PC-9 (cell line): ENCODE measurements at regions not wholly inside any gene's neighbourhood (a gene's known extent, or its start where the extent isn't known, plus 50 kb on each side); places are given as distances from the start of the nearest gene placed in this dataset.
"Not testable (repeated sequence)": the region's sequence is repeated elsewhere in the genome, so short reads cannot be mapped to it uniquely, and the experiment has no call there.

Experiments
- BruUV-seq: library from RNA; stranded (reverse); fragments of 400-500 nt; replicated peaks from 2 replicates; lab custom pipeline; 2021; lab: Mats Ljungman, UMichigan
- CTCF ChIA-PET: fragments of 300-600 bp; sonication (Branson Sonifier 250); formaldehyde crosslinking; loops from one replicate; lab custom pipeline; 2022; ENCODE audit warnings: antibody characterized with exemption; lab: Charles Lee
- POLR2A ChIA-PET: fragments of 300-600 bp; sonication (Branson Sonifier 250); formaldehyde crosslinking; loops from one replicate; lab custom pipeline; 2022; ENCODE audit warnings: antibody characterized with exemption; ENCODE audit not compliant: unreplicated experiment; lab: Charles Lee
- DNase-seq, 2 experiments: peaks; one replicate each; pipeline versions ENCODE4 v3.0.0 to v3.0.0-alpha.2; 2015 to 2022; ENCODE audit warnings: mixed read lengths in 1 of 2
- H2AFZ ChIP-seq: fragments of 200-600 bp; sonication (generic); 2 replicates; pipeline ENCODE4 v1.8.1; 2017; ENCODE audit warnings: antibody characterized with exemption
- H3F3A ChIP-seq: fragments of 200-600 bp; sonication (generic); 2 replicates; pipeline ENCODE4 v1.8.1; 2017; ENCODE audit warnings: antibody characterized with exemption, mild to moderate bottlenecking, low read depth; ENCODE audit not compliant: insufficient read depth
- H3K27ac ChIP-seq: fragments of 200-600 bp; sonication (generic); 2 replicates; pipeline ENCODE4 v1.6.1; 2016; ENCODE audit warnings: mixed run types
- H3K27me3 ChIP-seq: fragments of 200-600 bp; sonication (generic); 2 replicates; pipeline ENCODE4 v1.6.1; 2016; ENCODE audit warnings: low read depth, mixed run types; ENCODE audit not compliant: insufficient read depth
- H3K36me3 ChIP-seq: fragments of 200-600 bp; sonication (generic); 2 replicates; pipeline ENCODE4 v1.6.1; 2016; ENCODE audit warnings: low read depth, mixed run types
- H3K4me1 ChIP-seq: fragments of 200-600 bp; sonication (generic); replicated peaks from 2 replicates; pipeline ENCODE4 v1.6.1; 2016; ENCODE audit warnings: mixed run types; ENCODE audit not compliant: insufficient read depth
- H3K4me2 ChIP-seq: fragments of 200-600 bp; sonication (generic); 2 replicates; pipeline ENCODE4 v1.6.1; 2017; ENCODE audit warnings: mixed run types
- H3K4me3 ChIP-seq: fragments of 200-600 bp; sonication (generic); 2 replicates; pipeline ENCODE4 v1.6.1; 2016; ENCODE audit warnings: mixed run types
- H3K79me2 ChIP-seq: fragments of 200-600 bp; sonication (generic); 2 replicates; pipeline ENCODE4 v1.6.1; 2017; ENCODE audit warnings: low read depth, mixed run types
- H3K9me2 ChIP-seq: fragments of 200-600 bp; sonication (generic); 2 replicates; pipeline ENCODE4 v1.8.1; 2017; ENCODE audit warnings: mild to moderate bottlenecking; ENCODE audit not compliant: insufficient read depth
- H3K9me3 ChIP-seq: fragments of 200-600 bp; sonication (generic); 2 replicates; pipeline ENCODE4 v1.8.1; 2016; ENCODE audit warnings: low read depth; ENCODE audit not compliant: insufficient read depth
- H4K20me1 ChIP-seq: fragments of 200-600 bp; sonication (generic); 2 replicates; pipeline ENCODE4 v1.8.1; 2017; ENCODE audit not compliant: insufficient read depth
- CTCF ChIP-seq: fragments of 200-600 bp; sonication (generic); conservative IDR thresholded peaks from 2 replicates; pipeline ENCODE4 v1.6.1; 2017; ENCODE audit warnings: mixed run types, antibody characterized with exemption, mild to moderate bottlenecking, moderate library complexity
- EZH2 ChIP-seq: fragments of 200-600 bp; sonication (generic); IDR thresholded peaks from 2 replicates; pipeline ENCODE4 v1.8.0; 2017; ENCODE audit warnings: antibody characterized with exemption, low read depth
- intact Hi-C: fragments of 100-400 bp; cut with micrococcal nuclease; formaldehyde crosslinking; loops from one replicate; pipeline ENCODE4 v1.10.0; 2022; ENCODE audit not compliant: unreplicated experiment

DNA sequence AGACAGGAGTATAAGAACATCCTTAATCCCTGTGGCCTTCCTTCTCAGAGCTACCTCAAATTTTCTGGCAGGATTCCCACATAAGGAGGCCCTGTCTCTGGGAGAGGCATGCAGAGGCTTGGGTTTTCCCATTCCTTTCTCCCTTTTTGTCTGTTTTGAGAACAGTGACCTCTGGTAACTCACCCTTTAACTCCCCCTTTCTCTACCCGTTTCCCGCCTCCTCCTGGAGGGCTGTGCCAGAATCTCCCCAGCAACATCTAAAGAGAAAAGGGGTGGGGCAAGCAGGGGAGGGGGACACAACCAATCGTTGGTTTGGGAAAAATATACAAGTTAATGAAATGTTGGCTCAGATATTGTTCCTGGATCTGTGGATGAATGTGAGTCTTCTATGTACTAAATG lies 303.7 kb upstream of the IRS4 start:
- intact Hi-C loops: no loop called here
- H3K9me3 ChIP-seq: no peaks in the 10 kb centered on the region
- H3K36me3 ChIP-seq: no peaks in the 10 kb centered on the region
- ChIA-PET CTCF (no interaction called here), POLR2A (no interaction called here)
- TF ChIP-seq EZH2 (no peak), CTCF (no peak)
- no peak overlapping the region for H3K27ac ChIP-seq
- BruUV-seq: no TSS peak
- no peaks in the 10 kb centered on the region for H4K20me1 ChIP-seq
- H2AFZ ChIP-seq: no peak overlapping the region
- no peaks in the 10 kb centered on the region for H3K27me3 ChIP-seq
- no peaks in the 10 kb centered on the region for H3K4me1 ChIP-seq
- H3K4me3 ChIP-seq: no peak overlapping the region
- H3K79me2 ChIP-seq: no peaks in the 10 kb centered on the region
- H3F3A ChIP-seq: no peaks in the 10 kb centered on the region
- no peaks in the 10 kb centered on the region for H3K9me2 ChIP-seq
- H3K4me2 ChIP-seq: no peak overlapping the region
- no peak for DNase-seq

DNA sequence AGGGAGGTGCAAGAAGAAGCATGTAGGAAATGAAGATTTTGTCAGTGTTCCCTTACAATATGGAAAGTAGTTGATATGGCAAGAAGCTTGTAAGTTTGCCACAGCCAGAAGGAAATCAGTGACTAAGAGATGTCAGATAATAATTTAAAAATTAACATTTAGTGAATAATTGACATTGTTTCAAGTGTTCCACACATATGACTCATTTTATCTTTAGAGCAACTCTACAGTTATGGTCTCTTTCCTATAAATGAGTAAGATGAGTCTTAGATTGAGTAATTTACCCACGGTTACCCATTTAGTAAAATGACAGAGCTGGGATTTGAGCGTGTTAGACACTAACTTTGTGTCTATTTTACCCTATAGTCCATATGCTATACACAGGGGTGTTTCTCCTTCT lies 300.3 kb upstream of the IRS4 start:
- no peak for DNase-seq
- Histone ChIP-seq H3K4me2 (no peak overlapping the region), H3F3A (no peaks in the 10 kb centered on the region), H3K4me1 (no peaks in the 10 kb centered on the region), H4K20me1 (no peaks in the 10 kb centered on the region), H2AFZ (no peak overlapping the region), H3K9me3 (no peaks in the 10 kb centered on the region), H3K27me3 (no peaks in the 10 kb centered on the region), H3K36me3 (no peaks in the 10 kb centered on the region), H3K79me2 (no peaks in the 10 kb centered on the region), H3K9me2 (no peaks in the 10 kb centered on the region), H3K27ac (no peak overlapping the region), H3K4me3 (no peak overlapping the region)
- no peak for TF ChIP-seq CTCF
- no peak for TF ChIP-seq EZH2
- ChIA-PET CTCF (interaction anchor here (0.6 kb wide), 1 partner anchor 854 kb away, joined by 3 read pairs; no protein-coding TSS in a partner anchor), POLR2A (interaction anchor here (0.7 kb wide), 1 partner anchor 245 kb away, joined by 4 read pairs; no protein-coding TSS in a partner anchor)
- intact Hi-C loops: no loop called here
- BruUV-seq: no TSS peak

- Histone ChIP-seq H3K27me3 (no peaks in the 10 kb centered on the region), H4K20me1 (no peaks in the 10 kb centered on the region), H3K9me3 (no peaks in the 10 kb centered on the region), H3F3A (no peaks in the 10 kb centered on the region), H3K4me1 (no peaks in the 10 kb centered on the region), H3K4me3 (no peak overlapping the region), H2AFZ (no peak overlapping the region), H3K79me2 (no peaks in the 10 kb centered on the region), H3K9me2 (no peaks in the 10 kb centered on the region), H3K4me2 (no peak overlapping the region), H3K36me3 (no peaks in the 10 kb centered on the region), H3K27ac (no peak overlapping the region)
- no peak for TF ChIP-seq CTCF
- no peak for TF ChIP-seq EZH2
- no peak for DNase-seq
- CTCF ChIA-PET: no interaction called here
- POLR2A ChIA-PET: no interaction called here
- no TSS peak for BruUV-seq
- intact Hi-C loops: no loop called here
Measured at GRCh38 chrX:108993909-108994308, 257.5 kb upstream of the IRS4 start.

DNA sequence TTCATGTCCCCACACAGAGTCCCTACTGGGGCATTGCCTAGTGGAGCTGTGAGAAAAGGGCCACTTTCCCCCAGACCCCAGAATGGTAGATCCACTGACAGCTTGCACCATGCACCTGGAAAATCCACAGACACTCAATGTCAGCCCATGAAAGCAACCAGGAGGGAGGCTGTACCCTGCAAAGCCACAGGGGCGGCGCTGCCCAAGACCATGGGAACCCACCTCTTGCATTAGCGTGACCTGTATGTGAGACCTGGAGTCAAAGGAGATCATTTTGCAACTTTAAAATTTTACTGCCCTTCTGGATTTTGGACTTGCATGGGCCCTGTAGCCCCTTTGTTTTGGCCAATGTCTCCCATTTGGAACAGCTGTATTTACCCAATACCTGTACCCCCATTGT lies 236.5 kb upstream of the IRS4 start:
- H3K9me3 ChIP-seq, H3K79me2 ChIP-seq, H3K36me3 ChIP-seq, H3F3A ChIP-seq, H3K27ac ChIP-seq, H3K4me1 ChIP-seq, intact Hi-C loops, POLR2A ChIA-PET, CTCF ChIA-PET, BruUV-seq, H3K27me3 ChIP-seq, H3K4me2 ChIP-seq, H3K9me2 ChIP-seq, H3K4me3 ChIP-seq, DNase-seq, H2AFZ ChIP-seq, H4K20me1 ChIP-seq: not testable (repeated sequence)
